ENCODE measurements at regions not wholly inside any gene's neighbourhood (a gene's known extent, or its start where the extent isn't known, plus 50 kb on each side); places are given as distances from the start of the nearest gene placed in this dataset.

DNA sequence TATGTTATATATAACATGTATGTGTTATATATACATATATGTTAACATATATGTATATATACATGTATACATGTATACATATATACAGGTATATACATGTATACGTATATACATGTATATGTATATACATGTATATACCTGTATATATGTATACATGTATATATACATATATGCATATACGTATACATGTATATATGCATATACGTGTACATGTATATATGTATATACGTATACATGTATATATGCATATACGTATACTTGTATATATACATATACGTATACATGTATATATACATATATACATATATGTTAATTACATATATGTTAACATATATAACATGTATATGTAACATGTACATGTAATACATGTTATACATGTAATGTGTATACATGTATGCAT, 1077.3 kb upstream of the ADGRL3 start:
- no peaks in the 10 kb centered on the region for H3K4me1 ChIP-seq
- no peak overlapping the region for H3K27ac ChIP-seq
- intact Hi-C loops (cut with DNase I), result no loop called here
- no peaks in the 10 kb centered on the region for H3K27me3 ChIP-seq
- no peaks in the 10 kb centered on the region for H3K9me3 ChIP-seq
- TF ChIP-seq, protein P1, sequence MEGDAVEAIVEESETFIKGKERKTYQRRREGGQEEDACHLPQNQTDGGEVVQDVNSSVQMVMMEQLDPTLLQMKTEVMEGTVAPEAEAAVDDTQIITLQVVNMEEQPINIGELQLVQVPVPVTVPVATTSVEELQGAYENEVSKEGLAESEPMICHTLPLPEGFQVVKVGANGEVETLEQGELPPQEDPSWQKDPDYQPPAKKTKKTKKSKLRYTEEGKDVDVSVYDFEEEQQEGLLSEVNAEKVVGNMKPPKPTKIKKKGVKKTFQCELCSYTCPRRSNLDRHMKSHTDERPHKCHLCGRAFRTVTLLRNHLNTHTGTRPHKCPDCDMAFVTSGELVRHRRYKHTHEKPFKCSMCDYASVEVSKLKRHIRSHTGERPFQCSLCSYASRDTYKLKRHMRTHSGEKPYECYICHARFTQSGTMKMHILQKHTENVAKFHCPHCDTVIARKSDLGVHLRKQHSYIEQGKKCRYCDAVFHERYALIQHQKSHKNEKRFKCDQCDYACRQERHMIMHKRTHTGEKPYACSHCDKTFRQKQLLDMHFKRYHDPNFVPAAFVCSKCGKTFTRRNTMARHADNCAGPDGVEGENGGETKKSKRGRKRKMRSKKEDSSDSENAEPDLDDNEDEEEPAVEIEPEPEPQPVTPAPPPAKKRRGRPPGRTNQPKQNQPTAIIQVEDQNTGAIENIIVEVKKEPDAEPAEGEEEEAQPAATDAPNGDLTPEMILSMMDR (IDR thresholded peaks at IDR 0.05), result no peak
- TF ChIP-seq POLR2A (IDR thresholded peaks at IDR 0.05), result no peak
- H3K36me3 ChIP-seq, result no peaks in the 10 kb centered on the region
- no peak overlapping the region for H3K4me3 ChIP-seq
- 93 to 96% methylated on average over 6 of the region's 6 CpGs for WGBS, 2 donors
- no peak for DNase-seq

DNA sequence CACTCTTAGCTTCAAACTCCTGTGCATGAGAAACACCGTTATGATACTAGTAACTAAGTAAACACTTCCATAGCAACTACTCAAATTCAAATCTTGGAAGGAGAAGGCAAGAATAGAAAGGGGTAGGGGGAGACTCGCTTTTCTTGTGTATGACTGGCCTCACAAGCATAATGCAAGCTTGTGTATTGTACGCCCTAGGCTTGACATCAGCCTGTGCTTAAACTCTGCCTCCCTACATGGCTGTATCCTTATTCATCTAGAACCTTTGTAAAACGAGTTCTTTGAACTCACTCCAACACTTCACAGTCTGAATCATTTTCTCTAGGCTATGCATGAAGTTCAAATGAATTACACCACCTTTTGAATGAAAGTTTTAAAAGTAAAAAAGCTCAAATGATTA, 1071.2 kb upstream of the ADGRL3 start:
- intact Hi-C loops (cut with DNase I), result no loop called here
- Histone ChIP-seq H3K4me3 (no peak overlapping the region), H3K9me3 (no peaks in the 10 kb centered on the region), H3K4me1 (peaks cover 0 to 10% (median 0%) of the 10 kb centered on the region in 3 donors), H3K27me3 (no peaks in the 10 kb centered on the region), H3K36me3 (no peaks in the 10 kb centered on the region), H3K27ac (no peak overlapping the region)
- TF ChIP-seq POLR2A (IDR thresholded peaks at IDR 0.05), result no peak
- DNase-seq, result no peak
- 24 to 30% methylated on average over 4 of the region's 4 CpGs for WGBS, 2 donors

DNA sequence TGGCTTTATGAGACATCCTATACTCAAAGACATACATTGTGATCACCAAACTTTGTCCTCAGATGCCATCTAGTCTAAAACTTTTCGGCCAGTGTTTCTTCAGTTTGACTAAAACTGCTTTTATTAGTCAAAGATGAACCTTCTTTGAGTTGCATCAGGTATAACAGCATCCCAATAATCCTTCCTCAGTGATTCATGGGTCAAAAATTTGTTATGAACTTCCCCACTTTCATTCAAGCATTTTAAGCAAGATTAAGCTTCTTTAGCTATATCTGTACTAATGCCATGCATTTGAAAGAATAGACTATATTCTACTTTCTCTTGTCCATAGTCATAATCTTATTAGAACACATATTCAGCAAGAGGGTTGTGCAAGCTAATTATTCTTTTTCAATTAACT, 1070.4 kb upstream of the ADGRL3 start:
- intact Hi-C loops (cut with DNase I), result no loop called here
- no peaks in the 10 kb centered on the region for H3K36me3 ChIP-seq
- DNase-seq, result no peak
- no peaks in the 10 kb centered on the region for H3K27me3 ChIP-seq
- 6 to 46% methylated on average over 1 of the region's 1 CpG for WGBS, 2 donors
- no peak overlapping the region for H3K4me3 ChIP-seq
- peaks cover 0 to 10% (median 0%) of the 10 kb centered on the region in 3 donors for H3K4me1 ChIP-seq
- no peaks in the 10 kb centered on the region for H3K9me3 ChIP-seq
- no peak overlapping the region for H3K27ac ChIP-seq
- no peak for TF ChIP-seq POLR2A (IDR thresholded peaks at IDR 0.05)
- TF ChIP-seq, protein P1 (IDR thresholded peaks at IDR 0.05), result no peak

- H3K27me3 ChIP-seq, result no peaks in the 10 kb centered on the region
- no peak overlapping the region for H3K4me3 ChIP-seq
- no peaks in the 10 kb centered on the region for H3K9me3 ChIP-seq
- intact Hi-C loops (cut with DNase I), result no loop called here
- no peaks in the 10 kb centered on the region for H3K36me3 ChIP-seq
- WGBS, 2 donors, result 56 to 69% methylated on average over 1 of the region's 1 CpG
- no peak overlapping the region for H3K27ac ChIP-seq
- TF ChIP-seq, protein P1 (IDR thresholded peaks at IDR 0.05), result no peak
- no peak for TF ChIP-seq POLR2A (IDR thresholded peaks at IDR 0.05)
- peaks cover 0 to 10% (median 0%) of the 10 kb centered on the region in 3 donors for H3K4me1 ChIP-seq
- DNase-seq, result no peak
Observed at GRCh38 chr4:60133375-60133774, 1066.8 kb upstream of the ADGRL3 start.

- Histone ChIP-seq H3K4me1 (peaks cover 0 to 4% (median 0%) of the 10 kb centered on the region in 3 donors), H3K9me3 (no peaks in the 10 kb centered on the region), H3K36me3 (no peaks in the 10 kb centered on the region), H3K4me3 (no peak overlapping the region), H3K27ac (no peak overlapping the region), H3K27me3 (no peaks in the 10 kb centered on the region)
- no peak for DNase-seq
- intact Hi-C loops (cut with DNase I), result no loop called here
- WGBS, 2 donors, result 73 to 74% methylated on average over 7 of the region's 7 CpGs
- TF ChIP-seq, protein P1 (IDR thresholded peaks at IDR 0.05), result no peak
- TF ChIP-seq POLR2A (IDR thresholded peaks at IDR 0.05), result no peak
Observed at GRCh38 chr4:60134099-60134498, 1066.0 kb upstream of the ADGRL3 start.

DNA sequence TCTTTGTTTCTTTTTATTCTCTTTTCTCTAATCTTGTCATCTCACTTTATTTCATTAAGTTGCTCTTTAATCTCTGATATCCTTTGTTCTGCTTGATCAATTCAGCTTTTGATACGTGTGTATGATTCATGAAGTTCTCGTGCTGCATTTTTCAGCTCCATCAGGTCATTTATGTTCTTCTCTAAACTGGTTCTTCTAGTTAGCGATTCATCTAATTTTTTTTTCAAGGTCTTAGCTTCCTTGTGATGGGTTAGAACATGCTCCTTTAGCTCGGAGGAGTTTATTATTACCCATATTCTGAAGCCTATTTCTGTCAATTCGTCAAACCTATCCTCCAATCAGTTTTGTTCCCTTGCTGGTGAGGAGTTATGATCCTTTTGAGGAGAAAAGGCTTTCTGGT, 1045.0 kb upstream of the ADGRL3 start:
- Histone ChIP-seq H3K36me3 (no peaks in the 10 kb centered on the region), H3K9me3 (peaks cover 0 to 8% (median 0%) of the 10 kb centered on the region in 3 donors), H3K4me1 (peaks cover 0 to 9% (median 6%) of the 10 kb centered on the region in 3 donors), H3K27ac (no peak overlapping the region), H3K4me3 (no peak overlapping the region), H3K27me3 (no peaks in the 10 kb centered on the region)
- TF ChIP-seq, protein P1 (IDR thresholded peaks at IDR 0.05), result no peak
- no peak for TF ChIP-seq POLR2A (IDR thresholded peaks at IDR 0.05)
- no peak for DNase-seq
- 29 to 53% methylated on average over 5 of the region's 5 CpGs for WGBS, 2 donors
- intact Hi-C loops (cut with DNase I), result no loop called here
